ENCODE measurements at regions not wholly inside any gene's neighbourhood (a gene's known extent, or its start where the extent isn't known, plus 50 kb on each side); places are given as distances from the start of the nearest gene placed in this dataset.

GRCh38 chr13:90974249-90974975 lies 373.1 kb upstream of the MIR17HG start:
- no peak for TF ChIP-seq CTCF (conservative IDR thresholded peaks at IDR 0.05; ENCODE audit: low read depth in 2 of 2)
- TF ChIP-seq ZNF331 (CRISPR knock-in tag; IDR thresholded peaks at IDR 0.05; ENCODE audit: low read depth), result no peak
- no peak for TF ChIP-seq EZH2phosphoT487 (IDR thresholded peaks at IDR 0.05; ENCODE audit: unreplicated experiment)
- TF ChIP-seq JUNB (IDR thresholded peaks at IDR 0.05; ENCODE audit: unreplicated experiment), result no peak
- no peak for TF ChIP-seq POLR2AphosphoS5 (IDR thresholded peaks at IDR 0.05; ENCODE audit: low read depth)
- TF ChIP-seq EZH2 (IDR thresholded peaks at IDR 0.05; ENCODE audit: low read depth, unreplicated experiment), result no peak
- no peak for TF ChIP-seq REST (IDR thresholded peaks at IDR 0.05; ENCODE audit: unreplicated experiment)
- no peak for TF ChIP-seq NANOG (IDR thresholded peaks at IDR 0.05; ENCODE audit: borderline replicate concordance)

All from GM23338 (cell line).